ENCODE measurements at regions not wholly inside any gene's neighbourhood (a gene's known extent, or its start where the extent isn't known, plus 50 kb on each side); places are given as distances from the start of the nearest gene placed in this dataset.
"Not testable (repeated sequence)": the region's sequence is repeated elsewhere in the genome, so short reads cannot be mapped to it uniquely, and the experiment has no call there.

DNA sequence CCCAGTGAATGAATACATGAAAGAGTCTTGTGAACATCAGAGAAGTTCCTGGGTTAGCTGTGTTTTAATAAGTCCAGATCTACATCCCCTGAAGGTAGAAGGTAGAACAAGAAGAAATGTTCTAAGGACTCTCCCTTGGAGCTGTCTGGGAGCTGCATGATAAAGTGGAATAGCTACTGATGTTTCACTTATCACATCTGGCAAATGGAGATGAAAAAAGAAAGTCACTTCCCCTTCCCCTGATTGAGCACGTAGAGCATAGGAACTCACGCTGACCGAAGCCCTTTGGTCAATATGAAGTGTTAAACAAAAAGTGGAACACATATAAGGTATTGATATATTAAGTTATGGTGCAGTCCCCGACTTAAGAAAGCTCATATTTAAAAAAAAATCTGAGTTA, 53.2 kb upstream of the PARP1 start:
- no peaks in the 10 kb centered on the region for H3K4me1 ChIP-seq (ENCODE audit: control insufficient read depth in 1 of 2, insufficient read depth in 2 of 2, low read depth in 1 of 2, low read length in 1 of 2)
- no peaks in the 10 kb centered on the region for H3K27me3 ChIP-seq (ENCODE audit: insufficient read depth)
- H3K4me2 ChIP-seq, result no peak overlapping the region
- CTCF ChIA-PET, result interaction anchor here (1.0 to 1.3 kb wide), 2 partner anchors 14 to 36 kb away, joined by 3 read pairs; no protein-coding TSS in a partner anchor
- H3K9ac ChIP-seq, result no peak overlapping the region
- H3F3A ChIP-seq (replicated peaks; ENCODE audit: insufficient read depth), result no peaks in the 10 kb centered on the region
- DNase-seq, result no peak
- no peaks in the 10 kb centered on the region for H3K9me3 ChIP-seq
- H3K4me3 ChIP-seq (ENCODE audit: low read depth in 2 of 2, low read length in 1 of 2), result no peak overlapping the region
- no peaks in the 10 kb centered on the region for H3K36me3 ChIP-seq (replicated peaks in 1 of 2; ENCODE audit: control insufficient read depth in 1 of 2, insufficient read depth in 2 of 2, low read length in 1 of 2)
- no peak overlapping the region for H2AFZ ChIP-seq (ENCODE audit: low read depth)
- H4K20me1 ChIP-seq (ENCODE audit: insufficient read depth), result no peaks in the 10 kb centered on the region
- TF ChIP-seq SMC3 (IDR thresholded peaks at IDR 0.05; ENCODE audit: low read depth, low read length) (no peak), MXI1 (IDR thresholded peaks at IDR 0.05; ENCODE audit: low read depth, low read length) (no peak), RAD21 (IDR thresholded peaks at IDR 0.05; ENCODE audit: low read length) (no peak), FOXM1 (IDR thresholded peaks at IDR 0.05; ENCODE audit: low read depth) (no peak)
- no peaks in the 10 kb centered on the region for H3K9me2 ChIP-seq
- H3K79me2 ChIP-seq (ENCODE audit: insufficient read depth), result no peaks in the 10 kb centered on the region
- H3K27ac ChIP-seq (ENCODE audit: low read depth in 2 of 2, low read length in 1 of 2), result no peak overlapping the region
- 44% methylated on average over 4 of the region's 4 CpGs for WGBS (ENCODE audit: low lambda C conversion rate)
- POLR2A ChIA-PET, result no interaction called here

DNA sequence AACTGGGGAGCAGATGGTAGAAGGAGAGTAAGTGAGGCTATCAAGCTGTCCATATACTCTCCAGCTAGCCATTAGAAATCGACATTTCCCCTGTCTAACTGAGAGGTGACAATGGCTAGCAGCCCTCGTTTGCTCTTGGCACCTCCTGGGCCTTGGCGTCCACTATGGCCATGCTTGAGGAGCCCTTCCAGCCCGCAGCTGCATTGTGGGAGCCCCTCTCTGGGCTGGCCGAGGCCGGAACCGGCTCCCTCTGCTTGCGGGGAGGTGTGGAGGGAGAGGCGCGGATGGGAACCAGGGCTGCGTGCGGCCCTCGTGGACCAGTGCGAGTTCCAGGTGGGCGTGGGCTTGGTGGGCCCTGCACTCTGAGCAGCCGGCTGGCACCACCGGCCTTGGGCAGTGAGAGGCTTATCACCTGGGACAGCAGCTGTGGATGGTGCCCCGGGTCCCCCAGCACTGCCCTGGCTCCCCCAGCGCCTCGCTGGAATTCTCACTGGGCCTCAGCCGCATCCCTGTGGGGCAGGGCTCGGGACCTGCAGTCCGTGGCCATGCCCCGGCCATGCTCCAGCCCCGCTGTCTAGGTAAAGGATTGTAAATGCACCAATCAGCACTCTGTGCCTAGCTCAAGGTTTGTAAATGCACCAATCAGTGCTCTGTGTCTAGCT, 56.2 kb upstream of the PARP1 start:
- WGBS (ENCODE audit: low lambda C conversion rate), result 72% methylated on average over 18 of the region's 25 CpGs
- POLR2A ChIA-PET, result no interaction called here
- CTCF ChIA-PET, result interaction anchor here (0.7 kb wide), 1 partner anchor 43 kb away, joined by 3 read pairs; no protein-coding TSS in a partner anchor

GRCh38 chr1:226464587-226464971, 56.7 kb upstream of the PARP1 start:
- H3K4me1 ChIP-seq (ENCODE audit: control insufficient read depth in 1 of 2, insufficient read depth in 2 of 2, low read depth in 1 of 2, low read length in 1 of 2); DNase-seq; H3K79me2 ChIP-seq (ENCODE audit: insufficient read depth); H3F3A ChIP-seq (replicated peaks; ENCODE audit: insufficient read depth); POLR2A ChIA-PET; H3K9me2 ChIP-seq; H3K27ac ChIP-seq (ENCODE audit: low read depth in 2 of 2, low read length in 1 of 2); H3K4me3 ChIP-seq (ENCODE audit: low read depth in 2 of 2, low read length in 1 of 2); H3K36me3 ChIP-seq (replicated peaks in 1 of 2; ENCODE audit: control insufficient read depth in 1 of 2, insufficient read depth in 2 of 2, low read length in 1 of 2); H3K9ac ChIP-seq; H3K4me2 ChIP-seq; H2AFZ ChIP-seq (ENCODE audit: low read depth); H3K9me3 ChIP-seq; H4K20me1 ChIP-seq (ENCODE audit: insufficient read depth); CTCF ChIA-PET; H3K27me3 ChIP-seq (ENCODE audit: insufficient read depth): not testable (repeated sequence)
- WGBS (ENCODE audit: low lambda C conversion rate), result 43% methylated on average over 2 of the region's 2 CpGs

More for the DNA sequence above, 56.2 kb upstream of the PARP1 start:
- Histone ChIP-seq H3K4me1 (ENCODE audit: control insufficient read depth in 1 of 2, insufficient read depth in 2 of 2, low read depth in 1 of 2, low read length in 1 of 2) (no peaks in the 10 kb centered on the region), H3K4me3 (ENCODE audit: low read depth in 2 of 2, low read length in 1 of 2) (no peak overlapping the region; a peak in 1 of 4 replicates), H3K9me2 (no peaks in the 10 kb centered on the region), H3F3A (replicated peaks; ENCODE audit: insufficient read depth) (no peaks in the 10 kb centered on the region), H4K20me1 (ENCODE audit: insufficient read depth) (no peaks in the 10 kb centered on the region), H3K79me2 (ENCODE audit: insufficient read depth) (no peaks in the 10 kb centered on the region), H2AFZ (ENCODE audit: low read depth) (no peak overlapping the region), H3K9ac (no peak overlapping the region), H3K36me3 (replicated peaks in 1 of 2; ENCODE audit: control insufficient read depth in 1 of 2, insufficient read depth in 2 of 2, low read length in 1 of 2) (no peaks in the 10 kb centered on the region), H3K9me3 (no peaks in the 10 kb centered on the region), H3K27me3 (ENCODE audit: insufficient read depth) (no peaks in the 10 kb centered on the region), H3K27ac (ENCODE audit: low read depth in 2 of 2, low read length in 1 of 2) (no peak overlapping the region), H3K4me2 (no peak overlapping the region)
- no peak for TF ChIP-seq TCF12 (IDR thresholded peaks at IDR 0.05)
- no peak for DNase-seq

- Histone ChIP-seq H3K9ac (no peak overlapping the region), H3K4me3 (ENCODE audit: low read depth in 2 of 2, low read length in 1 of 2) (no peak overlapping the region), H3K9me3 (no peaks in the 10 kb centered on the region), H2AFZ (ENCODE audit: low read depth) (no peak overlapping the region), H3K36me3 (replicated peaks in 1 of 2; ENCODE audit: control insufficient read depth in 1 of 2, insufficient read depth in 2 of 2, low read length in 1 of 2) (no peaks in the 10 kb centered on the region), H3K4me2 (no peak overlapping the region), H3K27me3 (ENCODE audit: insufficient read depth) (no peaks in the 10 kb centered on the region), H3K79me2 (ENCODE audit: insufficient read depth) (no peaks in the 10 kb centered on the region), H3K4me1 (ENCODE audit: control insufficient read depth in 1 of 2, insufficient read depth in 2 of 2, low read depth in 1 of 2, low read length in 1 of 2) (no peaks in the 10 kb centered on the region), H3K27ac (ENCODE audit: low read depth in 2 of 2, low read length in 1 of 2) (no peak overlapping the region), H4K20me1 (ENCODE audit: insufficient read depth) (no peaks in the 10 kb centered on the region), H3F3A (replicated peaks; ENCODE audit: insufficient read depth) (no peaks in the 10 kb centered on the region), H3K9me2 (no peaks in the 10 kb centered on the region)
- DNase-seq, result no peak
- ChIA-PET POLR2A (no interaction called here), CTCF (no interaction called here)
- 29% methylated on average over 5 of the region's 5 CpGs for WGBS (ENCODE audit: low lambda C conversion rate)
- TF ChIP-seq TEAD4 (IDR thresholded peaks at IDR 0.05; ENCODE audit: borderline replicate concordance, insufficient read depth), result no peak
- TF ChIP-seq, protein P1, sequence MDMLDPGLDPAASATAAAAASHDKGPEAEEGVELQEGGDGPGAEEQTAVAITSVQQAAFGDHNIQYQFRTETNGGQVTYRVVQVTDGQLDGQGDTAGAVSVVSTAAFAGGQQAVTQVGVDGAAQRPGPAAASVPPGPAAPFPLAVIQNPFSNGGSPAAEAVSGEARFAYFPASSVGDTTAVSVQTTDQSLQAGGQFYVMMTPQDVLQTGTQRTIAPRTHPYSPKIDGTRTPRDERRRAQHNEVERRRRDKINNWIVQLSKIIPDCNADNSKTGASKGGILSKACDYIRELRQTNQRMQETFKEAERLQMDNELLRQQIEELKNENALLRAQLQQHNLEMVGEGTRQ (IDR thresholded peaks at IDR 0.05; ENCODE audit: borderline replicate concordance, low read depth, low read length), result no peak
- TF ChIP-seq, protein P2, sequence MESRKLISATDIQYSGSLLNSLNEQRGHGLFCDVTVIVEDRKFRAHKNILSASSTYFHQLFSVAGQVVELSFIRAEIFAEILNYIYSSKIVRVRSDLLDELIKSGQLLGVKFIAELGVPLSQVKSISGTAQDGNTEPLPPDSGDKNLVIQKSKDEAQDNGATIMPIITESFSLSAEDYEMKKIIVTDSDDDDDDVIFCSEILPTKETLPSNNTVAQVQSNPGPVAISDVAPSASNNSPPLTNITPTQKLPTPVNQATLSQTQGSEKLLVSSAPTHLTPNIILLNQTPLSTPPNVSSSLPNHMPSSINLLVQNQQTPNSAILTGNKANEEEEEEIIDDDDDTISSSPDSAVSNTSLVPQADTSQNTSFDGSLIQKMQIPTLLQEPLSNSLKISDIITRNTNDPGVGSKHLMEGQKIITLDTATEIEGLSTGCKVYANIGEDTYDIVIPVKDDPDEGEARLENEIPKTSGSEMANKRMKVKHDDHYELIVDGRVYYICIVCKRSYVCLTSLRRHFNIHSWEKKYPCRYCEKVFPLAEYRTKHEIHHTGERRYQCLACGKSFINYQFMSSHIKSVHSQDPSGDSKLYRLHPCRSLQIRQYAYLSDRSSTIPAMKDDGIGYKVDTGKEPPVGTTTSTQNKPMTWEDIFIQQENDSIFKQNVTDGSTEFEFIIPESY (IDR thresholded peaks at IDR 0.05; ENCODE audit: borderline replicate concordance, low read depth), result no peak
- no peak for TF ChIP-seq POLR2AphosphoS5 (IDR thresholded peaks at IDR 0.05; ENCODE audit: low read depth, low read length)
- no peak for TF ChIP-seq GABPA (IDR thresholded peaks at IDR 0.05; ENCODE audit: low read depth)
- TF ChIP-seq JUND (IDR thresholded peaks at IDR 0.05), result no peak
- TF ChIP-seq RXRA (IDR thresholded peaks at IDR 0.05; ENCODE audit: borderline replicate concordance, low read depth), result no peak
- no peak for TF ChIP-seq TAF1 (IDR thresholded peaks at IDR 0.05; ENCODE audit: borderline replicate concordance, low read depth, low read length)
- TF ChIP-seq CHD2 (IDR thresholded peaks at IDR 0.05; ENCODE audit: low read length, partially characterized antibody), result no peak
- TF ChIP-seq MXI1 (IDR thresholded peaks at IDR 0.05; ENCODE audit: low read depth, low read length), result no peak
- TF ChIP-seq ELF1 (IDR thresholded peaks at IDR 0.05), result no peak
- TF ChIP-seq NFIC (IDR thresholded peaks at IDR 0.05; ENCODE audit: borderline replicate concordance), result no peak
- no peak for TF ChIP-seq RFX5 (IDR thresholded peaks at IDR 0.05; ENCODE audit: low read length)
These were observed 58.4 kb upstream of the PARP1 start for GRCh38 chr1:226466296-226466695.
